SU-DHL-6 (cell line): ENCODE measurements at regions not wholly inside any gene's neighbourhood (a gene's known extent, or its start where the extent isn't known, plus 50 kb on each side); places are given as distances from the start of the nearest gene placed in this dataset.

ENCODE experiments used
- CTCF ChIP-seq: fragments of 200-600 bp; sonication (generic); IDR thresholded peaks from one replicate; pipeline ENCODE4 v1.5.1; 2017; ENCODE audit warnings: antibody characterized with exemption, mild to moderate bottlenecking, low read length, moderate library complexity; ENCODE audit not compliant: insufficient read depth, poor library complexity, severe bottlenecking
- EZH2phosphoT487 ChIP-seq: fragments of 200-600 bp; sonication (generic), shearing (Covaris generic); conservative IDR thresholded peaks from 2 replicates; pipeline ENCODE4 v1.6.1; 2018; ENCODE audit warnings: mild to moderate bottlenecking, antibody characterized with exemption, low read length, moderate library complexity, mixed read lengths

DNA sequence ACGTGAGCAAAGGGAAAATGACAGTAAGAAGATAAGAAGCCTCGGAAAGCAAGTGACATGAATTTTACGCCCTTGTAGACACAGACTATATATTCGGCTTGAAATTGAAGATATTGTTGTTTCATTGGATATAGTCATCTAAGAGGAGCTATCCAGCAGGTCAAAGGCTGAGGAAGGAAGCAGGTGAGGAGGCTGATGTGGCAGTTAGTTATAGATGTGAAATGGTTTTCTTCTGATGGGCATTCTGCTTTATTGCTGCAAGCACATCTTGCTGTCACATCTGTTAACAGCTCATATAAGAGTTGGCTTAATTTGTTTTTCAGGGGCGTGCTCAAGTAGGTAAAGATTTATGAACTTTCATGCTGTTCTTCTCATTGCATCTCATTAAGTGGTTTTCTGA, 146.1 kb downstream of the KLF5 start:
- TF ChIP-seq CTCF (no peak), EZH2phosphoT487 (no peak)
